Endodermal cell (in vitro differentiated cells): ENCODE measurements at regions not wholly inside any gene's neighbourhood (a gene's known extent, or its start where the extent isn't known, plus 50 kb on each side); places are given as distances from the start of the nearest gene placed in this dataset.

Source experiments
- DNase-seq: peaks from one replicate; pipeline ENCODE4 v3.0.0-alpha.2; 2017
- H3K27ac ChIP-seq: 2 replicates; pipeline ENCODE4 v1.5.1; 2013; ENCODE audit warnings: mild to moderate bottlenecking, low read depth, low read length, moderate library complexity
- H3K27me3 ChIP-seq: 2 replicates; pipeline ENCODE4 v1.6.1; 2013; ENCODE audit warnings: mild to moderate bottlenecking, low read length, moderate library complexity; ENCODE audit not compliant: insufficient read depth, control insufficient read depth, poor library complexity, severe bottlenecking
- H3K36me3 ChIP-seq: 2 replicates; pipeline ENCODE4 v1.7.0; 2013; ENCODE audit warnings: mild to moderate bottlenecking, low read length, moderate library complexity; ENCODE audit not compliant: control insufficient read depth, insufficient read depth
- H3K4me1 ChIP-seq: one replicate; pipeline ENCODE4 v1.7.0; 2013; ENCODE audit warnings: low read length; ENCODE audit not compliant: control insufficient read depth, insufficient read depth
- H3K4me3 ChIP-seq: 2 replicates; pipeline ENCODE4 v1.5.1; 2013; ENCODE audit warnings: mild to moderate bottlenecking, low read length, moderate library complexity
- H3K9ac ChIP-seq: 2 replicates; pipeline ENCODE4 v1.6.1; 2013; ENCODE audit warnings: mild to moderate bottlenecking, low read length, moderate library complexity; ENCODE audit not compliant: poor library complexity, severe bottlenecking; ENCODE audit errors: extremely low read depth
- H3K9me3 ChIP-seq: 2 replicates; pipeline ENCODE4 v1.6.1; 2013; ENCODE audit warnings: mild to moderate bottlenecking, low read length, moderate library complexity; ENCODE audit not compliant: control insufficient read depth
- H3K27ac Mint-ChIP-seq: 2 replicates; pipeline ENCODE4 v1.8.0; 2020; ENCODE audit warnings: mixed read lengths
- H3K27me3 Mint-ChIP-seq: 2 replicates; pipeline ENCODE4 v1.8.0; 2021; ENCODE audit warnings: mild to moderate bottlenecking, mixed read lengths; ENCODE audit not compliant: insufficient read depth
- H3K36me3 Mint-ChIP-seq: 2 replicates; pipeline ENCODE4 v1.8.0; 2020; ENCODE audit warnings: low read depth, mixed read lengths
- H3K4me1 Mint-ChIP-seq: 2 replicates; pipeline ENCODE4 v1.8.0; 2020; ENCODE audit warnings: mixed read lengths
- H3K4me3 Mint-ChIP-seq: 2 replicates; pipeline ENCODE4 v1.8.0; 2020; ENCODE audit warnings: mild to moderate bottlenecking, moderate library complexity, mixed read lengths
- H3K9me3 Mint-ChIP-seq: 2 replicates; pipeline ENCODE4 v1.8.0; 2020; ENCODE audit warnings: mild to moderate bottlenecking, mixed read lengths
- WGBS, 2 experiments: methylation state at CpG; one replicate each; pipeline versions ENCODE4 v1.1.5 to v1.1.7; 2013; ENCODE audit warnings: missing lambda C conversion rate in 2 of 2, mixed read lengths in 1 of 2; ENCODE audit not compliant: insufficient coverage in 1 of 2, insufficient read length in 1 of 2; 5-methylcytosine and 5-hydroxymethylcytosine counted together
- TF ChIP-seq, protein P1 (sequence below): fragments of 200-600 bp; sonication (generic); conservative IDR thresholded peaks from 2 replicates; pipeline ENCODE4 v1.5.0; 2021; ENCODE audit warnings: antibody characterized with exemption, mild to moderate bottlenecking

GRCh38 chr3:22231061-22231460 lies 480.1 kb upstream of the ZNF385D start:
- H3K9me3 ChIP-seq = no peaks in the 10 kb centered on the region
- H3K27me3 ChIP-seq = no peaks in the 10 kb centered on the region
- H3K9ac ChIP-seq = no peak overlapping the region
- WGBS, 2 experiments = 83% methylated on average over 1 of the region's 1 CpG; no CpG with 5 or more reads in 1 of the 2 experiments
- H3K27me3 Mint-ChIP-seq = no peaks in the 10 kb centered on the region
- no peak overlapping the region for H3K4me3 ChIP-seq
- H3K27ac Mint-ChIP-seq = no peak overlapping the region
- no peaks in the 10 kb centered on the region for H3K9me3 Mint-ChIP-seq
- H3K36me3 ChIP-seq = no peaks in the 10 kb centered on the region
- no peak for DNase-seq
- TF ChIP-seq, protein P1, sequence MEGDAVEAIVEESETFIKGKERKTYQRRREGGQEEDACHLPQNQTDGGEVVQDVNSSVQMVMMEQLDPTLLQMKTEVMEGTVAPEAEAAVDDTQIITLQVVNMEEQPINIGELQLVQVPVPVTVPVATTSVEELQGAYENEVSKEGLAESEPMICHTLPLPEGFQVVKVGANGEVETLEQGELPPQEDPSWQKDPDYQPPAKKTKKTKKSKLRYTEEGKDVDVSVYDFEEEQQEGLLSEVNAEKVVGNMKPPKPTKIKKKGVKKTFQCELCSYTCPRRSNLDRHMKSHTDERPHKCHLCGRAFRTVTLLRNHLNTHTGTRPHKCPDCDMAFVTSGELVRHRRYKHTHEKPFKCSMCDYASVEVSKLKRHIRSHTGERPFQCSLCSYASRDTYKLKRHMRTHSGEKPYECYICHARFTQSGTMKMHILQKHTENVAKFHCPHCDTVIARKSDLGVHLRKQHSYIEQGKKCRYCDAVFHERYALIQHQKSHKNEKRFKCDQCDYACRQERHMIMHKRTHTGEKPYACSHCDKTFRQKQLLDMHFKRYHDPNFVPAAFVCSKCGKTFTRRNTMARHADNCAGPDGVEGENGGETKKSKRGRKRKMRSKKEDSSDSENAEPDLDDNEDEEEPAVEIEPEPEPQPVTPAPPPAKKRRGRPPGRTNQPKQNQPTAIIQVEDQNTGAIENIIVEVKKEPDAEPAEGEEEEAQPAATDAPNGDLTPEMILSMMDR = no peak
- no peaks in the 10 kb centered on the region for H3K36me3 Mint-ChIP-seq
- no peaks in the 10 kb centered on the region for H3K4me1 ChIP-seq
- H3K27ac ChIP-seq = no peak overlapping the region
- H3K4me3 Mint-ChIP-seq = no peak overlapping the region
- H3K4me1 Mint-ChIP-seq = no peaks in the 10 kb centered on the region

- 96% methylated on average over 3 of the region's 3 CpGs; no CpG with 5 or more reads in 1 of the 2 experiments for WGBS, 2 experiments
These were observed 485.7 kb upstream of the ZNF385D start for GRCh38 chr3:22236490-22237270.

GRCh38 chr3:22239011-22239410 lies 488.0 kb upstream of the ZNF385D start:
- WGBS, 2 experiments = 63 to 67% methylated on average over 3 to 4 of the region's 4 CpGs
- H3K9me3 ChIP-seq = no peaks in the 10 kb centered on the region
- no peaks in the 10 kb centered on the region for H3K36me3 Mint-ChIP-seq
- no peak overlapping the region for H3K27ac ChIP-seq
- no peaks in the 10 kb centered on the region for H3K9me3 Mint-ChIP-seq
- H3K27me3 Mint-ChIP-seq = no peaks in the 10 kb centered on the region
- TF ChIP-seq, protein P1 = no peak
- H3K27me3 ChIP-seq = no peaks in the 10 kb centered on the region
- no peaks in the 10 kb centered on the region for H3K4me1 Mint-ChIP-seq
- no peak for DNase-seq
- H3K4me1 ChIP-seq = no peaks in the 10 kb centered on the region
- no peak overlapping the region for H3K27ac Mint-ChIP-seq
- H3K4me3 ChIP-seq = no peak overlapping the region
- no peak overlapping the region for H3K4me3 Mint-ChIP-seq
- no peaks in the 10 kb centered on the region for H3K36me3 ChIP-seq
- no peak overlapping the region for H3K9ac ChIP-seq

More at GRCh38 chr3:22236490-22237270, 485.7 kb upstream of the ZNF385D start:
- Histone ChIP-seq H3K27me3 (no peaks in the 10 kb centered on the region), H3K27ac (no peak overlapping the region), H3K9ac (no peak overlapping the region), H3K4me1 (no peaks in the 10 kb centered on the region), H3K36me3 (no peaks in the 10 kb centered on the region), H3K4me3 (no peak overlapping the region), H3K9me3 (no peaks in the 10 kb centered on the region)
- no peak for DNase-seq
- TF ChIP-seq, protein P1 = no peak
- Mint-ChIP-seq H3K36me3 (no peaks in the 10 kb centered on the region), H3K4me3 (no peak overlapping the region), H3K4me1 (no peaks in the 10 kb centered on the region), H3K27ac (no peak overlapping the region), H3K27me3 (no peaks in the 10 kb centered on the region), H3K9me3 (no peaks in the 10 kb centered on the region)
